HUES48 (cell line): ENCODE measurements at regions not wholly inside any gene's neighbourhood (a gene's known extent, or its start where the extent isn't known, plus 50 kb on each side); places are given as distances from the start of the nearest gene placed in this dataset.

Source experiments
- H3K27ac ChIP-seq: one replicate; pipeline ENCODE4 v1.7.0; 2013; ENCODE audit warnings: low read depth, low read length, inconsistent platforms
- H3K27me3 ChIP-seq: 2 replicates; pipeline ENCODE4 v1.6.1; 2013; ENCODE audit warnings: mild to moderate bottlenecking, low read length; ENCODE audit not compliant: control insufficient read depth, insufficient read depth
- H3K36me3 ChIP-seq: 2 replicates; pipeline ENCODE4 v1.6.1; 2013; ENCODE audit warnings: low read length; ENCODE audit not compliant: control insufficient read depth, insufficient read depth
- H3K4me1 ChIP-seq: 2 replicates; pipeline ENCODE4 v1.6.1; 2013; ENCODE audit warnings: mild to moderate bottlenecking, low read length; ENCODE audit not compliant: control insufficient read depth, insufficient read depth
- H3K4me3 ChIP-seq: 2 replicates; pipeline ENCODE4 v1.5.1; 2013; ENCODE audit warnings: mild to moderate bottlenecking, low read depth, low read length
- H3K9ac ChIP-seq: 2 replicates; pipeline ENCODE4 v1.6.1; 2013; ENCODE audit warnings: mild to moderate bottlenecking, low read depth, low read length, moderate library complexity
- H3K9me3 ChIP-seq: 2 replicates; pipeline ENCODE4 v1.6.1; 2013; ENCODE audit warnings: low read length; ENCODE audit not compliant: control insufficient read depth, insufficient read depth

- Histone ChIP-seq H3K9ac (no peak overlapping the region), H3K4me1 (peaks cover 8% of the 10 kb centered on the region; the same call in 1 of the 2 replicates)
Measured at GRCh38 chr13:72071713-72072112, 204.7 kb upstream of the DACH1 start.

DNA sequence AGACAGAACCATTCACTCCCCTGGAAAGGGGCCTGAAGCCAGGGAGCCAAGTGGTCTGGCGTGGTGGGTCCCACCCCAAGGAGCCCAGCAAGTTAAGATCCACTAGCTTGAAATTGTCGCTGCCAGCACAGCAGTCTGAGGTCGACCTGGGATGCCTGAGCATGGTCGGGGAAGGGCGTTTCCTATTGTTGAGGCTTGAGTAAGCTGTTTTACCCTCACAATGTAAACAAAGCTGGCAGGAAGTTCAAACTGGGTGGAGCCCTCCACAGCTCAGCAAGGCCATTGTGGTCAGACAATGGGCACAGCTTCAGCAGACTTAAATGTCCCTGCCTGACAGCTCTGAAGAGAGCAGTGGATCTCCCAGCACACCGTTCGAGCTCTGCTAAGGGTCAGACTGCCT, 195.6 kb upstream of the DACH1 start:
- no peaks in the 10 kb centered on the region for H3K36me3 ChIP-seq
- no peaks in the 10 kb centered on the region for H3K27me3 ChIP-seq
- H3K27ac ChIP-seq = peak overlapping the region; percentile 47
- H3K9me3 ChIP-seq = no peaks in the 10 kb centered on the region
- H3K4me3 ChIP-seq = no peak overlapping the region
- H3K9ac ChIP-seq = no peak overlapping the region
- peaks cover 5% of the 10 kb centered on the region for H3K4me1 ChIP-seq

More at GRCh38 chr13:72071713-72072112, 204.7 kb upstream of the DACH1 start:
- H3K27me3 ChIP-seq = no peaks in the 10 kb centered on the region
- H3K36me3 ChIP-seq = no peaks in the 10 kb centered on the region
- no peaks in the 10 kb centered on the region for H3K9me3 ChIP-seq
- no peak overlapping the region for H3K27ac ChIP-seq
- no peak overlapping the region for H3K4me3 ChIP-seq

- Histone ChIP-seq H3K9ac (no peak overlapping the region), H3K4me3 (no peak overlapping the region), H3K4me1 (peaks cover 5% of the 10 kb centered on the region), H3K27ac (no peak overlapping the region), H3K36me3 (no peaks in the 10 kb centered on the region), H3K27me3 (no peaks in the 10 kb centered on the region), H3K9me3 (no peaks in the 10 kb centered on the region)
Measured at GRCh38 chr13:72061613-72062012, 194.6 kb upstream of the DACH1 start.

- H3K4me1 ChIP-seq = no peaks in the 10 kb centered on the region
- no peak overlapping the region for H3K9ac ChIP-seq
- H3K27me3 ChIP-seq = no peaks in the 10 kb centered on the region
- no peaks in the 10 kb centered on the region for H3K9me3 ChIP-seq
- H3K27ac ChIP-seq = no peak overlapping the region
- H3K36me3 ChIP-seq = no peaks in the 10 kb centered on the region
- H3K4me3 ChIP-seq = no peak overlapping the region
Measured at GRCh38 chr13:72050251-72050650, 183.2 kb upstream of the DACH1 start.

GRCh38 chr13:72043366-72043765, 176.4 kb upstream of the DACH1 start:
- H3K36me3 ChIP-seq = no peaks in the 10 kb centered on the region

GRCh38 chr13:72041165-72041564, 174.2 kb upstream of the DACH1 start:
- H3K27me3 ChIP-seq = no peaks in the 10 kb centered on the region
- no peaks in the 10 kb centered on the region for H3K9me3 ChIP-seq
- H3K4me1 ChIP-seq = no peaks in the 10 kb centered on the region
- H3K36me3 ChIP-seq = no peaks in the 10 kb centered on the region
- no peak overlapping the region for H3K4me3 ChIP-seq
- H3K9ac ChIP-seq = no peak overlapping the region
- H3K27ac ChIP-seq = no peak overlapping the region

More at GRCh38 chr13:72043366-72043765, 176.4 kb upstream of the DACH1 start:
- Histone ChIP-seq H3K4me3 (no peak overlapping the region), H3K27ac (no peak overlapping the region), H3K9ac (no peak overlapping the region), H3K9me3 (no peaks in the 10 kb centered on the region), H3K27me3 (no peaks in the 10 kb centered on the region), H3K4me1 (no peaks in the 10 kb centered on the region)

GRCh38 chr13:72039126-72039525, 172.1 kb upstream of the DACH1 start:
- Histone ChIP-seq H3K9ac (no peak overlapping the region), H3K9me3 (no peaks in the 10 kb centered on the region), H3K27me3 (no peaks in the 10 kb centered on the region), H3K36me3 (no peaks in the 10 kb centered on the region), H3K4me3 (no peak overlapping the region), H3K27ac (no peak overlapping the region), H3K4me1 (no peaks in the 10 kb centered on the region)

GRCh38 chr13:72029981-72030380, 163.0 kb upstream of the DACH1 start:
- H3K9me3 ChIP-seq = no peaks in the 10 kb centered on the region
- H3K36me3 ChIP-seq = no peaks in the 10 kb centered on the region
- H3K4me3 ChIP-seq = no peak overlapping the region
- H3K27me3 ChIP-seq = no peaks in the 10 kb centered on the region
- H3K4me1 ChIP-seq = no peaks in the 10 kb centered on the region
- no peak overlapping the region for H3K9ac ChIP-seq
- no peak overlapping the region for H3K27ac ChIP-seq

- H3K9ac ChIP-seq = no peak overlapping the region
- no peak overlapping the region for H3K4me3 ChIP-seq
- H3K27me3 ChIP-seq = no peaks in the 10 kb centered on the region
- no peaks in the 10 kb centered on the region for H3K36me3 ChIP-seq
- no peak overlapping the region for H3K27ac ChIP-seq
- H3K9me3 ChIP-seq = no peaks in the 10 kb centered on the region
- no peaks in the 10 kb centered on the region for H3K4me1 ChIP-seq
Measured at GRCh38 chr13:72025836-72026235, 158.8 kb upstream of the DACH1 start.

DNA sequence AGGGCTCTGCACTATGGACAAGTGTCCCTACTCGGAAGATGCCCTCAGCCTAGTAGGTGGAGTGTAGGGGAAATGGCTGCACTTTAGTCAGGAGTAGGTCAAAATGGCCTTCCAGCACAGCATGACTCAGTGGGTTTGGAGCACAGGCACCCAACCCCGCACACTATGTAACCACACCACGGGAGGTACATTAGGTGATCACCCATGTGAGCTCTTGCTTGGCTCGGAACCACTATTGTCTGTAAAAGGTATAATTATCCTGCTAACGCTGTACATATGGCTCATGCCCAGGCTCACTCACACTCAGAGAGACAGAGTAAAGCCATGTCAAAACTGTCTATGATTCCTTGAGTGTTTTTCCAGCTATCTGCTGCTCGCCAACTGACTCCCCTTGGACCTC, 156.9 kb upstream of the DACH1 start:
- H3K4me3 ChIP-seq = no peak overlapping the region
- no peak overlapping the region for H3K9ac ChIP-seq
- no peaks in the 10 kb centered on the region for H3K9me3 ChIP-seq
- no peaks in the 10 kb centered on the region for H3K36me3 ChIP-seq
- H3K4me1 ChIP-seq = no peaks in the 10 kb centered on the region
- no peaks in the 10 kb centered on the region for H3K27me3 ChIP-seq
- no peak overlapping the region for H3K27ac ChIP-seq

- no peak overlapping the region for H3K27ac ChIP-seq
- no peaks in the 10 kb centered on the region for H3K4me1 ChIP-seq
- H3K27me3 ChIP-seq = no peaks in the 10 kb centered on the region
- no peak overlapping the region for H3K9ac ChIP-seq
- no peak overlapping the region for H3K4me3 ChIP-seq
- no peaks in the 10 kb centered on the region for H3K9me3 ChIP-seq
- no peaks in the 10 kb centered on the region for H3K36me3 ChIP-seq
Measured at GRCh38 chr13:72005455-72005854, 138.5 kb upstream of the DACH1 start.
